OCI-LY1 (cell line): ENCODE measurements at regions not wholly inside any gene's neighbourhood (a gene's known extent, or its start where the extent isn't known, plus 50 kb on each side); places are given as distances from the start of the nearest gene placed in this dataset.

Experiments
- H2AFZ ChIP-seq: fragments of 200-600 bp; sonication (generic), shearing (Covaris generic); 2 replicates; pipeline ENCODE4 v1.6.0; 2014; ENCODE audit warnings: antibody characterized with exemption, mild to moderate bottlenecking, low read length
- H3F3A ChIP-seq: fragments of 200-600 bp; sonication (generic), shearing (Covaris generic); 2 replicates; pipeline ENCODE4 v1.6.0; 2014; ENCODE audit warnings: mild to moderate bottlenecking, antibody characterized with exemption, low read length, moderate library complexity; ENCODE audit not compliant: insufficient read depth
- H3K27ac ChIP-seq: fragments of 200-600 bp; sonication (generic); 2 replicates; pipeline ENCODE4 v1.5.1; 2014; ENCODE audit warnings: low read length, mixed run types, mild to moderate bottlenecking, low read depth; ENCODE audit not compliant: poor library complexity, severe bottlenecking
- H3K27me3 ChIP-seq: fragments of 200-600 bp; sonication (generic); 2 replicates; pipeline ENCODE4 v1.6.0; 2014; ENCODE audit warnings: antibody characterized with exemption, mild to moderate bottlenecking, low read length, moderate library complexity; ENCODE audit not compliant: insufficient read depth
- H3K36me3 ChIP-seq: fragments of 200-600 bp; sonication (generic); 2 replicates; pipeline ENCODE4 v1.6.1; 2014; ENCODE audit warnings: mild to moderate bottlenecking, antibody characterized with exemption, low read length, moderate library complexity, mixed read lengths; ENCODE audit not compliant: insufficient read depth
- H3K4me1 ChIP-seq: fragments of 200-600 bp; sonication (generic); 2 replicates; pipeline ENCODE4 v1.5.1; 2014; ENCODE audit warnings: mild to moderate bottlenecking, low read length, moderate library complexity; ENCODE audit not compliant: insufficient read depth, severe bottlenecking
- H3K4me2 ChIP-seq: fragments of 200-600 bp; sonication (generic), shearing (Covaris generic); 2 replicates; pipeline ENCODE4 v1.6.1; 2014; ENCODE audit warnings: low read length
- H3K4me3 ChIP-seq: fragments of 200-600 bp; sonication (generic); 2 replicates; pipeline ENCODE4 v1.5.1; 2014; ENCODE audit warnings: low read length, low read depth, mild to moderate bottlenecking, mixed read lengths; ENCODE audit not compliant: poor library complexity, severe bottlenecking
- H3K79me2 ChIP-seq: fragments of 200-600 bp; shearing (Covaris generic); 2 replicates; pipeline ENCODE4 v1.6.1; 2016; ENCODE audit warnings: mixed run types, low read length, mixed read lengths; ENCODE audit not compliant: insufficient read depth
- H3K9ac ChIP-seq: fragments of 200-600 bp; sonication (generic), shearing (Covaris generic); 2 replicates; pipeline ENCODE4 v1.6.1; 2014; ENCODE audit warnings: mild to moderate bottlenecking, low read length, mixed read lengths
- H3K9me2 ChIP-seq: fragments of 200-600 bp; sonication (generic), shearing (Covaris generic); 2 replicates; pipeline ENCODE4 v1.6.1; 2014; ENCODE audit warnings: low read depth, mild to moderate bottlenecking, low read length, mixed read lengths
- H3K9me3 ChIP-seq: fragments of 200-600 bp; shearing (Covaris generic); 2 replicates; pipeline ENCODE4 v1.6.1; 2014; ENCODE audit warnings: low read length, mixed read lengths
- H4K20me1 ChIP-seq: fragments of 200-600 bp; sonication (generic), shearing (Covaris generic); 2 replicates; pipeline ENCODE4 v1.6.0; 2016; ENCODE audit warnings: mild to moderate bottlenecking, low read length; ENCODE audit not compliant: insufficient read depth
- CTCF ChIP-seq: fragments of 200-600 bp; sonication (generic), shearing (Covaris generic); IDR thresholded peaks from 2 replicates; pipeline ENCODE4 v1.5.1; 2017; ENCODE audit warnings: mild to moderate bottlenecking, antibody characterized with exemption, low read length, moderate library complexity, mixed read lengths
- EZH2 ChIP-seq: fragments of 200-600 bp; sonication (generic), shearing (Covaris generic); IDR thresholded peaks from 2 replicates; pipeline ENCODE4 v1.8.0; 2017; ENCODE audit warnings: borderline replicate concordance, mixed run types, mild to moderate bottlenecking, antibody characterized with exemption, low read length, moderate library complexity, mixed read lengths

DNA sequence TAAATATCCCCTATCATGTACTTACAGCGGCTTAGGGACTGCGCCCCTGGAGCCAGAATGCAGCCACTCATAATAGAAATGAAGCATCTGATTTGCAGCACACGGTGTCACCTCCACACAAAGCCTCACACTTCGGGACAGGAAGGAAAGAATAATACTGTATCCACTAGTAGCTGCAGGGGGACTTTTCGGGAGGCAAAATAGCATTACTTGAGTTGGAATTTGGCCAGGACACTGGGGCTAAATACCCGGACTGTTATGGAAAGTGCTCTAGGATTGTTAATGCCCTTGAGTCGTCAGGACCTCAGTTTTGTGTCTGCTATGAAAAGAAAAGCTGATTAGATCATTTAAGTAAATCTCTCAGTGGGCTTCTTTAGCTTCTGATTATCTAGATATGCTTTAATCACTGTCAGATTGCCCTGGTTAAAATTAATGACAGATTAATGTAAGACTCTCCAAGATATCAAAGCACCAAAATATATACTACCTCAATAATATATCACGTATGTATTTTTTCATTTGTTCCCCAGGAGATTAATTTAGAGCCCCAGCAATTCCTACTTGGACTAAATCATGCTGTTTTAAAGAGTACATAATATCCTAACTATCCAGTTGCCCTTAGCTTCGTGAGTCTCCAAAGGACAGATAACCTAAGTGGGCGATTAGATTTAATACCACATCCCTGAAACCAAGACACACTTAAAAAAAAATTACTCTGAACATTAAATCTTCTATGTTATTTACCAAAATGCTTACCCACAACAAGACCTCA, 173.0 kb upstream of the NEBL start:
- no peak overlapping the region for H2AFZ ChIP-seq
- no peaks in the 10 kb centered on the region for H3K36me3 ChIP-seq
- no peak overlapping the region for H3K27ac ChIP-seq
- H3F3A ChIP-seq = no peaks in the 10 kb centered on the region
- H3K9me2 ChIP-seq = no peaks in the 10 kb centered on the region
- H3K4me1 ChIP-seq = no peaks in the 10 kb centered on the region
- H3K79me2 ChIP-seq = no peaks in the 10 kb centered on the region
- H3K9ac ChIP-seq = no peak overlapping the region
- H3K9me3 ChIP-seq = no peaks in the 10 kb centered on the region
- no peaks in the 10 kb centered on the region for H4K20me1 ChIP-seq
- no peak overlapping the region for H3K4me3 ChIP-seq
- TF ChIP-seq CTCF (no peak), EZH2 (no peak)
- H3K27me3 ChIP-seq = no peaks in the 10 kb centered on the region
- no peak overlapping the region for H3K4me2 ChIP-seq

GRCh38 chr10:21069278-21069677, 172.2 kb upstream of the NEBL start:
- Histone ChIP-seq H3F3A (no peaks in the 10 kb centered on the region), H3K4me2 (no peak overlapping the region), H2AFZ (no peak overlapping the region), H3K36me3 (no peaks in the 10 kb centered on the region), H3K27me3 (no peaks in the 10 kb centered on the region), H4K20me1 (no peaks in the 10 kb centered on the region), H3K9ac (no peak overlapping the region), H3K9me2 (no peaks in the 10 kb centered on the region), H3K4me3 (no peak overlapping the region), H3K4me1 (no peaks in the 10 kb centered on the region), H3K27ac (no peak overlapping the region), H3K9me3 (no peaks in the 10 kb centered on the region), H3K79me2 (no peaks in the 10 kb centered on the region)
- TF ChIP-seq CTCF (no peak), EZH2 (no peak)

DNA sequence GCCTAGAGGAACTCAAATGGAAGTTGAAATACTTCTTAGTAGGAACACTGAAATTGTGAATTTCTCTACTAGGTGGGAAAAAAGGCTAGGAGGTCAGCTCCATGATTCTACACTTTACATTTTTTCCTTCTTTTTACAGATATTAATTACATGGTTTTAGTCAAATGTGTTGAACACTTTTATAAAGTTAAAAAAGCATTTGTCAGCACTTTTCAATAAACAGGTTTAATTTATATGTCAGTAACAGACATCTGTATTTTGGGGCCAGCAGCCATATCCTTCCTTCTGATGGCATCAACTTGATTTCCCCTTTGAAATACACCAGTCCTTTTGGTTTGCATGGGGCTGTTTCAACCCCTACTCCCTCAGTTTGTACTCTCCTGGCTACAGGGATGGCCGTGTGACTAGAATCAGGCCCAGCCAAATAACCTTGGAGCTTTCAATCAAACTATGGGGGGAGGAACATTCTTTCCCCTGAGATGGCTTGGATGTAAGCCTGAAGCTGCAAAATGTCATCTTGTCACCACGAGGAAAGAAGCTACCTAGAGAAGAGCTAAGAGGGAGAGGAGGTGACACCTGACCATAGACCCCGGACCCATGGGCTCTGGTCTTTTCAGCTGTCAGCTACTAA, 171.0 kb upstream of the NEBL start:
- TF ChIP-seq CTCF (no peak), EZH2 (no peak)
- Histone ChIP-seq H4K20me1 (no peaks in the 10 kb centered on the region), H3K79me2 (no peaks in the 10 kb centered on the region), H3K27ac (no peak overlapping the region), H3K27me3 (no peaks in the 10 kb centered on the region), H3K9ac (no peak overlapping the region), H3K4me2 (no peak overlapping the region), H3F3A (no peaks in the 10 kb centered on the region), H3K4me3 (no peak overlapping the region), H3K9me2 (no peaks in the 10 kb centered on the region), H3K9me3 (no peaks in the 10 kb centered on the region), H3K4me1 (no peaks in the 10 kb centered on the region), H3K36me3 (no peaks in the 10 kb centered on the region), H2AFZ (no peak overlapping the region)
